ENCODE measurements at regions not wholly inside any gene's neighbourhood (a gene's known extent, or its start where the extent isn't known, plus 50 kb on each side); places are given as distances from the start of the nearest gene placed in this dataset.

GRCh38 chr1:242824435-242824834 lies 299.9 kb upstream of the PLD5 start:
- TF ChIP-seq CTCF (conservative IDR thresholded peaks at IDR 0.05 in 1 of 2, IDR thresholded peaks at IDR 0.05 in 1 of 2; ENCODE audit: low read depth in 1 of 2, low read length in 2 of 2) (no peak), EZH2 (IDR thresholded peaks at IDR 0.05; ENCODE audit: low read length, missing control alignments) (no peak)
